Fibroblast of skin of back (primary cell): ENCODE measurements at regions not wholly inside any gene's neighbourhood (a gene's known extent, or its start where the extent isn't known, plus 50 kb on each side); places are given as distances from the start of the nearest gene placed in this dataset.
A peak's percentile ranks its signal among the peaks of the same experiment; 100 is the strongest.

Source experiments
- DNase-seq: peaks from one replicate; pipeline ENCODE4 v3.0.0-alpha.2; 2013

DNA sequence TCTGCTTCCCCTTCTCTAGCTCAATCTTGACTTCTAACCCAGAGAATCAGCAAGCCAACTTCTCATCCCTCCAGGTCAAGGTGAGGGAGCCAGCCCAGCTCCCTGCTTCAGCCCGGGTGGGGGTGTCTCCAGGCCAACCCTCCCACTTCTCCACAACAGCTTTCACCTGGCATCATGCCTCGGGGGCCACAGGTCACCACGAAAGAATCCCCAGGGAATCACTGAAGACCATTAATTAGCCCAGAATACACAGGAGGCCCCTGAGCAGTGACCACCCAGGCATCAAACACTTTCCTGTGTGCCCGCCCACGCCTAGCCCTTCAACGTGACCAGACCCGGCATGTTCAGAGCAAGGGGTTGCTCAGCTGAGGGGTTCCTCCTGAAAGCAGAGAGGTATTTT lies 646.7 kb downstream of the BCOR start:
- DNase-seq, result no peak

DNA sequence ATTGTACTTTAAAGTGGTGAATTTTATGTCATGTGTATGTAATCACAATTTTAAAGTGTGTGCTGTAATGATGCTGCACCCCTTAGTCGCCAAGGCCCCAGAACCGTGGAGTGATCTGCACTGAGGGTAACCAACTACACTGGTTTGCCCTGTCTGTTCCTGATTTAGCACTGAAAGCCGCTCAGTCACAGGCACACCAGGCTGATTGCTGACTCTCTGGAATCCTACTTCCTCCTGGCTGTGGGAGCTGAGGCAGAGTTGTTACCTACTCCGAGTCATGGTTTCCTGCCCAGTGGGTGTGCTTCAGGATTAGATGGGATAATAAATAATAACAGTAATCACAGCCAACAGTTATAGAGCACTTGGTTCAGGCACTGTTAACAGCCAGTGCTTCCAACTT lies 645.4 kb downstream of the BCOR start:
- DNase-seq, result no peak

- DNase-seq, result no peak
These were observed 643.7 kb downstream of the BCOR start for GRCh38 chrX:39453889-39454621.

DNA sequence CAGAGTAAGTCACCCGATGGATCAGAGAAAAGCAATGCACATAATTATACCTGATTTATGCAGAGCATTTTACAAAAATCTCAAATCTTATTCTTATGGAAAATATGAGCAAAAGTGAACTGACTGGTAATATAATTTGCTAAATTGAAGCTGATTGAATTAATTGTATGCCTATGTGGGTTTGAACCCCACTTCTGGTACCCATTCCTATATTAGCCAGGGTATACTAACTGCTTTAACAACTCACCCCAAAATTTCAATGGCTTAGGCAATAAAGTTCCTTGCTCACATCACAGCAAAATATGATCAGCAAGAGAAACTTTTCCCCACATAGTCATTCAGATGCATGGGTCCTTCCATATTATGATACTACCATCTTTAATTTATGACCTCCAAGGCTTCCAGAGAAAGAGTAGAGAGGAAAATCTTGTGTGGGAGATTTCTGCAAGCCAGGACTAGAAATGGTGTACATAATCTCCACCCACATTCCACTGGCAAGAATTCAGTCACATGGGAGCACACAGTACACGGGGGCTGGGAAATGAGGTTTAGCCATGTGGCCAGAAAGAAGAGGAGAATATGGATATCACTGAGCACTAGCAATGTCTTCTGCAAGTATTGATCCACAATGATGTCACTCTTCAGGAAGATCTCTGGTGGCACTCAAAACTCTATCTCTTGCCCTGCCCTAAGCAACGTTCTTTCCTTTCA lies 640.7 kb downstream of the BCOR start:
- peak; percentile 29 for DNase-seq

GRCh38 chrX:39458779-39459178 lies 639.0 kb downstream of the BCOR start:
- no peak for DNase-seq

DNA sequence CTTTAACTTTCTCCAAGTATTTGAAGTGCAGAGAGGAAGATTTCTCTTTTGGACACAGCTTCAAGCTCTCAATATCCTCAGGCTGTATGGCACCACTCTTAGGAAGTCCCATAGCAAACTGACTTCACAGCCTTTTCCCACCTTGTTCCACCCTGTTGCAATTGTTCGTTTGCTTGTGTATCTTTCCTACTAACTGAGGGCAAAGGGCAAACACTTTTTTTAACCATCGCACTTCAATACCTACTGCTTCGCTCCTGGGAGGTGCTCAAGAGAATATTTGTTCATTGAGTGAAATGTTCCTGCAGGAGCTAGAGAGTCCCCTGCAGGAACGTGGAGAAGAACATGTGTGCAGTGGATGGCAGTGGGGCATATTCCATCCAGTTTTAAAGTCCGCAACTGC lies 638.6 kb downstream of the BCOR start:
- DNase-seq, result no peak

DNA sequence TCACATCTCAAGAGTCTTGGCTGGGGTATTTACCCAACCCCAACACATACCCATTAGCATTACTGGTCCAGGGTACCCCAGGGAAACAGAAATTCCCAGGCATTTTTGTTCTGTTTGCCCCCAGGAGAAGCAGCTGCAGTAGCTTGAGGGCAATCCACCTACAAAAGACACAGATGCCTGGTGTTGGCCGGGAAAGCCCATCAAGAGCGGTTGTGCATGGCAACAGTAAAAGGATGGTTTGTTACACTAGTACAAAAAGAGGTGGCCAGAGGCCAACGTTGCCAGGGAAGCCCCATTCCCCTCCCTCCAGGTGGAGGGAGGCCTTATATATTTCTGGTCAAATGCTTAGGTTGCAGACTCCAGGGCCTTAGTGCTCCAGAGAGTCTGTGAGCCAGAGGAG lies 637.8 kb downstream of the BCOR start:
- DNase-seq, result no peak

- no peak for DNase-seq
These were observed 637.3 kb downstream of the BCOR start for GRCh38 chrX:39460499-39460898.

DNA sequence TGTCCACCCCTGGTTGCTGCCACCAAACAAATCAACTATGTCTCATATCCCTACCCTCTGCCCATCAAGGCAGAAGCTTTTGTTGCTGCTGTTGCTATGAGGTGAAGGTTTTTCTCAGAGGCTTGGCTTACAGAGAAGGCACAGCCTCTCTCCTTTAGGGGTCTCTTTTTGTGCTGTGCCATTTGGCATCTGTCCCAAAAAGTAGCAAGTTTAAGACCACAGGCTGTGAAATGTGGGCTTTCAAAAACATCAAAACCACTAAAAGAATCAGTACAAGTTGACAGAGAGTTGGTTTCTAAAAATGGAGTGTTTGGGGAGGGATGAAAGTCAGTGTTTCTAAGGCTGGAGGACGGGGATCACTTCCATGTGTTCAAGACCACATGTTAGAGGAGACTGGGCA lies 634.9 kb downstream of the BCOR start:
- no peak for DNase-seq

- DNase-seq, result no peak
These were observed 633.5 kb downstream of the BCOR start for GRCh38 chrX:39464253-39464652.

DNA sequence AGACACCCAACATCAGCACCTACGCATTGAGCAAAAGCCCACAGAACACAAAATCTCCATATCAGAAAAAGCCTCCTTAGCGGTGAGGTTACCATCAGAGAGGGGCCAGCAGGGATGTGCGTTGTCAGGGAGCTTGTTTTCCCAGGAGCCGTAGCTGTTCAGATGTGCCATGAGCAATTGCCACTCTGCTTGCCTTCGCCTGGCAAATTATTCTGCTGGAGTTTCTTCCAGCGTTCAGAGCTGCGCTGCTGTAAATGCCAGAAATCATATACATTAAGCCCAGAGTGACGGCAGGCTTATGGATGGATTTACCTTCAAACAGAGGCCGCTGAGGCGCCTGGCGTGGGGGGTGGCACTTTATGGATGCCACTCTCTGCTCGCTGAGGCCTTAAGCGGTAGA lies 632.3 kb downstream of the BCOR start:
- DNase-seq, result no peak

DNA sequence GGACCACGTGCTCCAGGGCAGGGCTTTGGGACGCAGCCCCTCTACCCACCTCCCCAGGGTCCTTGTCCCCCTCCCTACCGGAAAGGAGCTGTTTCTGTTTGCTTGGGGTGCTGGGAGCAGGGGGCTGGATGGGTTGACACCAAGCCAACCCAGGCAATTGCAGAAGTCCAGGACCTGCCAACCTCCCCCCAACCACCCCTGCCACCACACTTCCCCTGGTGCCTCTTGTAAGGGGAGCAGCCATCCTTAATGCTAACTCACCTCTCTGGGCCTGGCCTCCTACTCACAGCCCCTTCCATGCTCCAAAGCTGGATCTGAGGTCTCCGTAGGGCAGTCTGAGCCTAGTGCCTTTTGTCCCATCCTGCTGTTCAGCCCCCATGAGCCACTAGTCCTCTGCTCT lies 631.9 kb downstream of the BCOR start:
- no peak for DNase-seq

- no peak for DNase-seq
These were observed 628.6 kb downstream of the BCOR start for GRCh38 chrX:39469126-39469525.

GRCh38 chrX:39470588-39471407 lies 627.0 kb downstream of the BCOR start:
- peak; percentile 78 for DNase-seq

DNA sequence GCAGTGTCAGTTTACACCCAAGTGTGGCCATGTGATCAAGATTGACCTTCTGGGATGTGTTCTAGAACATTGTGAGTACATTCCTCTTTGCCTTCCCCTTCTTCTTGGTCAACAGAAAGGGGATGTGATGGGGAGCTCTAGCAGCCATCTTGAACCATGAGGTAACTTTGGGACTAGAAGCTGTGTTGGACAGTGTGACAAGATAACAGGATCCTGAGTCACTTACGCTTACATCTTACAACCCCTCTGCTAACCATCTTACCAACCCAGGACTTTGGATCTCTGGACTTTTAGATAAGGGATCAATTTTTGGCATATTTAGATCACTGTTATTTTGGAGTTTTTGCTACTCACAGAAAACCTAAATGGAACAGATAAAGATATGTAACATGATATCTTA lies 625.6 kb downstream of the BCOR start:
- no peak for DNase-seq

- peak; percentile 36 for DNase-seq
These were observed 623.9 kb downstream of the BCOR start for GRCh38 chrX:39473812-39474211.

GRCh38 chrX:39475372-39475771 lies 622.4 kb downstream of the BCOR start:
- no peak for DNase-seq

GRCh38 chrX:39476604-39477021 lies 621.1 kb downstream of the BCOR start:
- peak; percentile 17 for DNase-seq

DNA sequence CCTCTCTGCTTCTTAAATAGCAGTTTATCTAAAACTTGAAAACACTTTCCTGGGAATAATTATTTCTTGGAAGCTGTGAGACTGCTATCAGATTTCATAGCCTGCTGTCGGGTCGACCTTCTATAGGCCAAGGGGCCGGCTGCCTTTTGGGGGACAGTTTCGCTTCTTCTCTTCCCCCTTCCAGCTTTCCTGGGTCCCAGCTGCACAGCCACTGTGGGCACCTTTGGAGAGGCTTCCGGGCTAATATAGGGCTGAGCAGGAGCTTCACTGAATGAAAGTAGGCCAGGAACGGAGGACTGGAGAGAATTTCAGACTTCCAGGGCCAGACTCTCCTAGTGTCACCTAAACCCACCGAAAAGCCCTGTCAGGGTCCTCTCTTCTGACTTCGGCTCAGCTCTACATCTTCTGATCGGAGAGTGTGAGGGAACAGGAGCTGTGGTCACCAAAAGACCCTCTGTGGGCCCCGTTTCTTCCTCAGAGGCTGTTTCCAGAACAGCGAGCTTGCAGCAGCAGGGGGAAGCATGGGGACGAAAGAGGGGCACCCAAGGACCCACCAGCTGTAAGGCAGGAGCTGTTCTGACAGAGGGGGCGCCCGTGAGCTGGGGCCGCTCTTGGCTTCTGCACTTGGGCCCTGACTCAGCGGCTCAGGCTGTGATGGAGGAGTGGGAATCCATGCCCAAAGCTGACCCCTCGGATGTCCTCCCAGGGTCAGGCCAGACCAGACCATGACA lies 620.6 kb downstream of the BCOR start:
- no peak for DNase-seq

DNA sequence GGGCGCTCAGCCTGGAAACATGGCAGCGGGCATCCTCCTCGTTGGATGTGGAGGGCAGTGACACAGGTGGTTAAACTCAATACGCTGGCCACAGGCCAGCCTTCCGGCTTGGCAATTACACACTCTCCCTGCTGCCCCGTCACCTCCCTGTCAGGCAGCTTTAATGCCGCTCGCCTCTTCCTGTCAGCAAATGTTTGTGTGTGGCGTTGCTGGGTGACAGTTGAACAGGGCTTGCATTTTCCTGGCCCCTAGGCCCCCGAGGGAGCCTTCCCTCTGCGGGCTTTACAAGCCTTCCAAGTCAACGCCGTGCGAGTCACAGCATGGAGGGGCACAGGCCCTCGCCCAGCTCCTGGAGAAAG lies 620.0 kb downstream of the BCOR start:
- DNase-seq, result peak; percentile 37

GRCh38 chrX:39479856-39480255 lies 617.9 kb downstream of the BCOR start:
- no peak for DNase-seq

DNA sequence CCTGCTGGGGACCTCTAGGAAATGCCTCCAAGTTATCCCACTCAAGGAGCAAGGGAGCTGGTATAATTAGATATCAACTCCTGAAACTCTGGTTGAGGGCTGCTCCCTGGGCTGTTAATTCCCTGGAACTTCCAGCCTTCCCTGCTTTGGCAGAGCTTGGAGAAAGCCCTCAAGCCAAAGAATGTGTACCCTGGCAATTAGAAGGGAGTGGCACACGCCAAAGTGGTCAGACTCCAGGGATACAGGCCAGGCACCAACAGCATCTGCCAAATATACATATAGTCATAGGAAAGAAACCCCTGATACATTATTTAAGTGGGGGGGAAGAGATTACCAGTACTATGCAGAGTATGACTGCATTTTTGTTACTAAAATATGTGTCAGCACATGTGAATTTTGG lies 616.8 kb downstream of the BCOR start:
- DNase-seq, result no peak

DNA sequence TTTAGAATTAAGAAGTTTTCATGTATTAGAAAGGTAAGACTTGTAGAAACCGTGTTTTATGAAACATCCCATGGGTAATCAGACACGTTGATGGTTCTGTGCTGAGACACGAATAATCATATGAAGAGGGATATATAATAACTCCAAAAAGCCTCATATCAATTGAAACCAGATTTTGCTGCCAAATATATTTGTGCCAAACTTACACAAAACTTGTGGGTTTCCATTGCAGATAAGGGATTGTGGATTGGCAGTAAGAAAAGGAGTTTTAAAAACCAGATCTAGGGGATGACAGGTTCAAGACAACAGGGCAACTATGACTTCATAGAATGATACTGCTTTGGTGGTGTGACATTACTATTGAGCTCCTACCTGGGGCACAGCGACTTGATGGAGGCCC lies 616.1 kb downstream of the BCOR start:
- no peak for DNase-seq
